HG02852 (cell line): ENCODE measurements at regions not wholly inside any gene's neighbourhood (a gene's known extent, or its start where the extent isn't known, plus 50 kb on each side); places are given as distances from the start of the nearest gene placed in this dataset.

Experiments
- ATAC-seq: cut with Tn5 transposase; IDR thresholded peaks from one replicate; pipeline ENCODE4 v1.9.1; 2021; ENCODE audit warnings: mild to moderate bottlenecking, moderate library complexity; ENCODE audit not compliant: unreplicated experiment

- no peak for ATAC-seq
These were observed 403.1 kb downstream of the MID1IP1 start for GRCh38 chrX:39204353-39204752.

DNA sequence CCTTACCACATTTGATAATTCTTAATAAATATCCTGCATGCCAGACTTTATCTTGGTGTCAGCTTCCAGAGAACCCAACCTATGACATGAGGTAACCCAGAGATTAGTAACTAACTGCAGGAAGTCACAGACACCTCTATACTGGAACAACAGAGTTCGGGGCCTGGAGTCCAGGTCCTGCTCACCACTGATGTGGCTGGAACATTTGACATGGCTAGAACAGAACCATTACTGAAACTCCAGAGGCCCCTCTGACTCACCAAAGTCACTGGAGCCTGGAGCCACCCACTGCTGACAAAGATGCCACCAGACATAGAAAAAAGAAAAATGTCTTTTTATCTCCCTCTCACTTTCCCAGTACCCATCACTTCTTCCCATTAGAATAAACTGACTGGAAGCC, 403.7 kb downstream of the MID1IP1 start:
- no peak for ATAC-seq

DNA sequence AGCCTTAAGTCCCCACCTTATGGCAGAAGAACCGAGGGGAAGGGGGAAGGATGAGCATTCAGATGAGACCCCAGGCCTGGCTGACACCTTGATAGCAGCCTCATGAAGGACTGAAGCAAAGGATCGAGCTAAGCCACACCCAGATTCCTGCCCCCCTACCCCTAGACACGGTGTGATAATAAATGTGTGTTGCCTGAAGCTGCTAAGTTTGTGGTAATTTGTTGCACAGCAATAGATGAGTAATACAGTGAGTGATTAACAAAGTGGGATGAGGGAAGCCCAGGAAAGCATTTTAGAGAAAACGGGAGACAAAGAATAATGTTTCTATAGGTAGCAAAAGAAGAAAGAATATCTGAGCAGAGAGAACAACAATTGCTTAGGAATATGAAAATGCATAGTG, 404.2 kb downstream of the MID1IP1 start:
- no peak for ATAC-seq

GRCh38 chrX:39206399-39207145, 405.3 kb downstream of the MID1IP1 start:
- no peak for ATAC-seq

GRCh38 chrX:39211501-39211900, 410.2 kb downstream of the MID1IP1 start:
- ATAC-seq = no peak

- no peak for ATAC-seq
These were observed 411.2 kb downstream of the MID1IP1 start for GRCh38 chrX:39212456-39212855.

DNA sequence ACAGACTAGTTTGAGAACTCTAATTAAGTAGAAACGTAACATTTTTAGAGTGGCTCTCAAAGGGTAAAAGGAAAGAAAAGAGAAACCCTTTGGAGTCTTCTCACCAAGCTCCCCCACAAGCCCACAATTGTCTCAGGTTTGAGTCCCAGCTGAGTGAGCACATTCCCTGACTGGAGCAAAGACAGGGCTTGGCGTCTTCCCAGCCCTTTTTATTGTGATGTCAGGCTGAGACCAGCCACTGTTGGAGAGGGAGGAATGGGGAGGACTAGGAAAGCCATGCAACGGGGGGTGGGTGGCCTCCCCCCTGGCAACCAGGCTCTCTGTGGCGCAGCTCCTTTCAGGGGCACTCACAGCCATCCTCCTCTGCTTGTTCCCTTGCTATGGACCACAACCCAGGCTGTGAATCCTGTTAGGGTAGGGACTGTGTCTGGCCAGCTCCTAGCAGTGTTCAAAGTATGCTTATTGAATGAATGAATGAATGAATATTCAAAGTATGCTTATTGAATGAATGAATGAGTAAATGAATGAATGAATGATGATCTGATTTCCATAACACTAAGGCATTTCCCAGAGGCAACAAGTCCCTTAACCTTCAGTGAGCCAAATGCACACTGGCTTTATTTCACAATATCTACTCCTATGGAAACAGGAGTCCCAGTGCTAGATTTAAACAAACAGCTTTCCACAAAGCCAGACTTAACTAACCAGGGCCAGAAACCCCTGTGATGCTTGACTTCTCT, 413.3 kb downstream of the MID1IP1 start:
- no peak for ATAC-seq

GRCh38 chrX:39220952-39221351, 419.7 kb downstream of the MID1IP1 start:
- ATAC-seq = no peak

GRCh38 chrX:39222346-39223113, 421.3 kb downstream of the MID1IP1 start:
- no peak for ATAC-seq

DNA sequence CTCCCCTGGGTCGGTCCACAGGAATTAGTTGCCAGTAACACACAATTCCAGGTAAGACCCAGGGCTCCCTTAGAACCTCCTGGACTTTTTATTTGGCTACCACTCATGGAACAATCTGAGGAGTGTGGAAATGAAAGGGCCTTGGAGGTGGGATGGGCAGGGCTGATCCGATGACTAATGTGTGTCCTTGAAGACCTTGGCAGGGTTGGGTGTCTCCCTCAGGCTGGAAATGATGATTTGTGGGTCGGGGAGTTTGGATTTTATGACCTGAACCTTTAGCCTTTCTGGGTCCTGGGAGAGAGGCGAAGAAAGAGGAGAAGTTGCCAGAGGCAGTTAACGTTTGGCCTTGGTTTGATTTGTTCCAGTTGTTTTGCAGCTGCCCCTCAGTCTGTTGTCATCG, 425.0 kb downstream of the MID1IP1 start:
- ATAC-seq = no peak

DNA sequence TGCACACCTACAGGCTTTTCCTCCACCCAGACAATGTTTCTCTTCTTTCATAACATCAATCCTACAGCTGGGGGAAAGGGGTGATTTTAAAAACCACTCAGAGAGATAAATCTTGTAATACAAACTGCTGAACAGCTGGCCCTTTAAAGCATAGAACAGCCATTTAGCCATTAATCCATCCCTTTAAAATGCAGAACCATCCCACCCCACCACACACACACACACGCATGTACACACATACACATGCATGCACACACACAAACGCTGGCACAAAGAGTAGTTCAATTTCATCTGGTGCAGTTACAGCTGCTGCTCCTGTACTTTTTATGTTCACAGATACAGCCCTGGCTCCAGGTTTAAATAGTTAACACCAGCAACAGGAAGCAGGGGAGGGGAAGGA, 426.1 kb downstream of the MID1IP1 start:
- ATAC-seq = no peak

GRCh38 chrX:39238006-39238405, 436.7 kb downstream of the MID1IP1 start:
- no peak for ATAC-seq

- no peak for ATAC-seq
These were observed 440.9 kb downstream of the MID1IP1 start for GRCh38 chrX:39242187-39242586.

GRCh38 chrX:39244147-39244546, 442.9 kb downstream of the MID1IP1 start:
- ATAC-seq = no peak

- ATAC-seq = no peak
These were observed 443.8 kb downstream of the MID1IP1 start for GRCh38 chrX:39245024-39245423.

DNA sequence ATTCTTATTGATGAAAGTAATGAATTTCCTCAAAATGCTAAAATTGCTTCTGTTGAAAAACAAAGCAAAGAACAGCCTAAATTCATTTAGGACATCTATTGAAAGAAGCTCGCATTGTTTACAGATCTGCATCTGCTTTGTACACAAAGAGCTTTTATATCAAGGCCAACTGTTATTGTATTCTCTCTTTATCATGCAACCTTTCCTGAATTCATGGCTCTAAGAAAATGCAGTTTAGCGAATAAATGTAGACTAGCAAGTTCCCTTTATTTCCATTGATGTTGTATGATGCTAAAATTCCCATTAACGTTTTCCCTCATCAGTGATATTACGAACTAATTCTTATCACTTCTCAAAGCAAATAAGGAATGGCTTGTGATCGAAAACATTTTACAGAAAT, 446.3 kb downstream of the MID1IP1 start:
- ATAC-seq = no peak

DNA sequence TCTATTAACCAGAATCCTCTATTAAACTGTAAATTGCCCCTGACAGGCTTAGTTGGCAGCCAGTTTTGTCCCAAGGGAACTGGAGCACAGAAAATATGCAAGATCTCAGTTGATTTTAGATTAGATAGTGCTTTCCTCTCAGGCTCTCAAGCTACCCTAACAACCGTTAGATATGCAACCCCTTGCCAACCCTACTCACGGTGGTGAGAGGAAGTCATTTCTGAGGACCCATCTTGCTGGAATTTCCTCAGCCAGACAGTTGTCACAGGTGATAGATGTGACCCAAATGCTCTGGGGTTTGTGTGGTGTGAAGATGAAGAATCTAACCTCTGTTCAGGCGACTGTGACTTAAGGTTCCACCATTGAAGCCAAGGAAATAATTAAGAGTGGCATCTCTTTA, 447.1 kb downstream of the MID1IP1 start:
- ATAC-seq = no peak

DNA sequence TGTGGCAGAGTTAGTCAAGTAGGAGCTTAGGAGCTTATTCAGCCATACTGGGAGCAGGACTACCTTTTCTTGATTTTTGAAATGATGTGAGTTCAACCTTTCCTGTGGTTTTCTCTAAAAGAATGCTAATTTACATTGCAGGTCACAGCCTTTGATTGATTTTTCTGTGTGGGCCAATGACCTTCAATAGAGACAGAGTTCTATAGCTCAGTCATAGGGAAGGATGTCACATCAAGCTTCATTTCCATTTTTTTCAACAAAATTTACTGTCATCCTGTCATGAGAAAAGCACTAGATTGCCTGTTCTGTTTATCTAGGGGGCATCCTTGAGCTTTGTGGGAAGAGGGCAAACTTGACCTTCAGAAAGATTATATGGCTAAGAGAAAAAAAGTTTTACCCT, 448.7 kb downstream of the MID1IP1 start:
- ATAC-seq = no peak

DNA sequence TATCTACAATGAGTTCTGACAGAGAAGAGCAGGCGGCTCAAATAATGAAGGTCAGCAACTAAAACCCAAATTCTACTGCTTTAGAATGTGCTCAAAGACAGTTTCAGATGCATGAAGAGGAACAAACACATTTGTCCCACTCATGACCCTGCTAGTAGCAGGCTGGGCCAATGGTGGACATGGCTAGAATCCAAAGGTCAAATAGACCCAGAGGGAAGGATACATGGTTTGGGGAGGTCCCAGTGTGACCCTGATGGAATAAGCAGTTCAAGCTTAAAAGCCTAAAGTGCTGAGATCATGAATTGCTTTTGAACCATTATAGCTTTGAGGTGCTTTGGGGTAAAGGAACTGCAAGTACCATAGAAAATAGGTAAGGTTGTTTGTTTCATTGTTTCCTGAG, 450.7 kb downstream of the MID1IP1 start:
- no peak for ATAC-seq

GRCh38 chrX:39253551-39253950, 452.3 kb downstream of the MID1IP1 start:
- no peak for ATAC-seq

- ATAC-seq = no peak
These were observed 457.1 kb downstream of the MID1IP1 start for GRCh38 chrX:39258331-39258730.

- no peak for ATAC-seq
These were observed 459.7 kb downstream of the MID1IP1 start for GRCh38 chrX:39260965-39261364.
